DMS153 (cell line): ENCODE measurements at regions not wholly inside any gene's neighbourhood (a gene's known extent, or its start where the extent isn't known, plus 50 kb on each side); places are given as distances from the start of the nearest gene placed in this dataset.

Experiments used
- DNase-seq: peaks from one replicate; lab custom pipeline; 2025; lab: John Stamatoyannopoulos, UW

DNA sequence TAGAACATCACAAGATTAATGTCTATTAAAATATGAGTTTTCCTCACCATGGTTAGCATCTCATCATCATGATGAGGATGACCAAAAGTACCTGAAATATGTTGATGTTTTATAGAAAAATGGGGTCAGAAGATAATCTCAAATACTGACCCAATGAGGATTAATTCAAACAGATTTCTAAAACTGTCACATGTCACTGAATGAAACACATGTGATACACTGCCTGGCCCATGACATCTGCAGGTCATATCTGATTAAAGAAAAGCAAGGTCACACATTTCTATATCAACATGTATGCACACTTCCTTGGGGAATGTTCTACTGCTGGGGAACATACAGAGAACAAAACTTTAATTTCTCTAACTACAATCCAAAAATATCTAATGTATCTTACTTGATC lies 470.6 kb upstream of the ADGRL2 start:
- DNase-seq = no peak

DNA sequence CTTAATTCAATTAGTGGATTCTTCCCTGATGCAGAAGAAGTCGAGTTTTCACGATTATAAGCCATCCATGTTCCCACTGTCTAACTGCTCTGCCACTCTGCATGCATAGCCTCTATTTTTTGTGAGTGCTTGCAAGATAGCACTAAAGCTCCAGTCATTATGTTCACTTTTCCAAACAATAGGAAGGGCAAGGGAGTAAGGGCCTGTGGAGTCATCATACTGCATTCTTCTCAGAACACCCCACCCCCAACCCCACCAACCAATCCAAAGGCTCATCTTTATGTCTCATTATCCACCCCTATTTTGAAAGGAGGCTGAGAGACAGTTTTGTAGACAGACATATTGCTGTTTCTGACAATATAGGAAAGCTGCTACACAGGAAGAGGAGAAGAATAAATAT lies 471.7 kb upstream of the ADGRL2 start:
- no peak for DNase-seq

DNA sequence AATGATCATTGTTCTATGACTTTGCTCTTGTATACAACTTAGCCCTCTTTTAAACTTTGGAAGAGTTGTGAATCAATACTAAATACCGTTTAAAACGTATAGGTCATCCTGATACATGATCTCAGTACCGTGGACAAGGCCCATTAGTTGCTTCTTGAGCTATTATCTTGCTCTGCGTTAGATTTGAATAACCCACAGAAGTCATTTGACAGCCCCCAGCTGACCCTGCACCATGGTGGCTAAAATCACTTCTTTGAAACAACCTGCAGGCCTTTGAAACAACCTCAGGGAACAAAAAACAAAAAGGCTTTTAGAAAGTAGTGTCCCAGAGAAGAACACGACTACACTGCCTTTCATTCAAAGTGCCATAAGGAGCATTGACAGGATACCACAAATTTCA lies 473.0 kb upstream of the ADGRL2 start:
- DNase-seq = no peak

DNA sequence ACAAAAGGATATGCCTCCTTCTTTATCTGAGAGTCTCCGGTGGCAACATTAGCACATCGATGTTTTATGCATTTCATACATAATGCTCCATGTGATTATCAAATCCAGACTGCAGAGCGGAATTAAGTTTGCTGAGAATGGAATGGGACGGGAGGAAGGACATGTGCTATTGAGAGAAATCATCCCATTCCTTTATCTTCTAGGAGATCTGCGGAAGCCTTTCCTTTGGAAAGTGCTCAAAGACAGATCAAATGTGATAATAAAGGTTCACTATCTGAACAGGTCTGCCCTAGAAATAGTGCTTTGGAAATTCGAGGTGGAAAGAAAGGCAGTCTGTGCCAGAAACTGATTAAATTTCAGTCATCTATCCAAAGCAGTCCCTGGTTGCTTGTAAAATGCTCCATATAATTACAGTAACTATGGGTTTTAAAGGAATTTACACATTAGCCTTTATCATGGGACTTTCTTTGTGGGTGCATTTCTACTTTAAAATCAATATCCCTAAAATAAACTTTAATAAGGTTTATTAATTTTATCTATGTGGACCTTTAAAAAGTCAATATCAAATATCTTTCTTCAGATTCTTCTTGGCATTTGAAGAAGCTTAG lies 473.5 kb upstream of the ADGRL2 start:
- DNase-seq = no peak

DNA sequence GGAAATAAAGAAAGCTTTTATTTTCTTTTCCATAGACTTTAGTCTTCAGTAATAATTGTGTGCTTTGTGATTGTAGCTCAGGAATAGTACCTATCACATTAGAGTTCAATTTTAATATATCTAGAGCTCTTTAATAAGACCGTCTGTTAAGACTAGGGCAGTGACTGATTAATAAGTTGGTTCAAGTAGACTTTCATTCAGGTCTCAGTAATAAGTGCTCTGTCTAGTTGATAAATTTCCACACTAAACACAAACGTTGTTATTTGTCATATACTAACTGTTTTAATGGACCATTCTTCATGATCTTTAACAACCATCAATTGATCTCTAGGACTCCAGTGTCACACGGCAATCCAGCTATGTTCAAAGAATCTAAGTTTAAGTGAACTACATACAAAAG lies 474.5 kb upstream of the ADGRL2 start:
- no peak for DNase-seq

DNA sequence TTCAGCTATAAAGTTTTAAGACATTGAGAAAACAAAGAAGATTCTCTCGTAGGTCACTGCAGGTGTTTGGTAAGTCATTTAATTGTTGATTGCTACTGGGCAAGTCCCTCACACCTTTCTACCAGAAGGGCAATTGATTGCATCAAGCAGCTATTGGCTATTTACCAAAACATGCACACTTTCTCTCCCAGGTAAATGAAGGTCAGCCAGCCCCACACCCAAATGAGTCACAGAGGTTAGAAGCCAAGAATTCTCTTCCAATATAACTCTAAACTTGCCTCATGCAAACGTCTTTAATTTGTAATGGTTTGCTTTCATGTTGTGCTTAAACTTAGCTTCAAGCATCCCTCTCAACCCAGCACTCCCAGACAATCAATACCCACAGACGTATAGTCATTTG lies 475.3 kb upstream of the ADGRL2 start:
- no peak for DNase-seq

DNA sequence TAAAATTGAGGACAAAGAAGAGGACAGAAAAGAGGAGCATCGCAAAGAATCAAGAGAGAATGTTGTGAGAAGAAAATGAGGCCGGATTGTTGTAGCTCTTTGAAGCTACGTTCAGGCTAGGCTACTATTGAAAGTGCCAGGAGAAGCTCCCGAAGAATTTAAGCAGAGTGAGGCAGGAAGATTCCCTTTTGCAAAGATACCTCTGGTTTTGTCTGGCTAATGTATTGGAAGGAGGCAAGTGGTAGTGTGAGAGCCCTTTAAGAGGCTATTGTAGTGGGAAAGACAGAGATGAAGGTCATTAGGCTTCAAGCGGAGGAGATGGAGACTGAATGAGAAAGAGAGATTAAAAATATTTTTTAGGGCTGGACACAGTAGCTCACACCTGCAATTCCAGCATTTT lies 476.9 kb upstream of the ADGRL2 start:
- no peak for DNase-seq

DNA sequence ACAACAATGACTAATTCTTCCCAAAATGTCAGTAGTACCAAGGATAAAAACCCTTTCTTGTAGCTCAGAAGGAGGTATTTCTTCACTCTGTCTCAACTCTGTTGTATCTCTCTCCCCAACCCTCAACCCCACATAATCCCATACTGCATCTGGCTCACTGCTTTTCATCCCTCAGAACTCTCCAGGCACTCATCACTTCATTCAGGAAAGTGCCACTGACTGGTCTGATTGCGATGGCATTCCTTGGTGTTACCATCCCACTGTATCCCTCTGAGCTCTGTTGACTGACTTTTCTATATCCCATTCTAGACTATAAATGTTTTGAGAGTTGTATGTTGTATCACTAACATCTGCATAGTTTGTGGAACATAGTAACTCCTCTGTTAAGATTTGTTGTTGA lies 483.5 kb upstream of the ADGRL2 start:
- DNase-seq = no peak

DNA sequence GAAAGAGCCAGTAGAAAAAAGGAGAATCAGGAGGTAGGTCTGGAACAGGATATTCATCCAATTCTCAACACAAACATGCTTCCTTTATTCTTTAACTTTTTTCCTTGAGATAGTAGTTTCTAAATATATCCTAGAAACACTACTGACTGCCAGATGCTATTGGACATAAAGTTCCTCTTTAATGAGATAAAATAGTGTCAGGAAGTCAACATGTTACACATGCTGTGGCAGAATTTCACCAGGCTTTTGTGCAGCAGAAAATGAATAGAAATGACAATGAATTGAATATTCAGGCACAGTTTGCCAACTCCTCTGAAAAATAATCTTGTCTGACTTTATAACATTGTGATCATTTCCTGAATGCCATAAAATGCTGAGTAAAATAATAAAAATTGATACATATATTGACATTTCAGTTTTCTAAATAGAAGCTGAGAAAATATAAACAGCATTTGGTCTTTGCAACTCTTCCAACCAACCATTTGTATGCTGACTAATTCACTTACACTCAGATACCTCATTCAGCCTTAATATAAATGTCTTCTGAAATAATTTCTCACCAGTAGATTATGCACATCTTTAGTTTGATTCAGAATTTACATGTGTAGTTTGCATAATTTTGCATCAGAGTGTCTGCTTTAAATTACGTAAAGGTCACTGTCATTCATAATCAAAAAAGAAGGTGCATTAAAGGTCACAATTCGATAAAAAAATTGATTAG lies 486.1 kb upstream of the ADGRL2 start:
- no peak for DNase-seq

DNA sequence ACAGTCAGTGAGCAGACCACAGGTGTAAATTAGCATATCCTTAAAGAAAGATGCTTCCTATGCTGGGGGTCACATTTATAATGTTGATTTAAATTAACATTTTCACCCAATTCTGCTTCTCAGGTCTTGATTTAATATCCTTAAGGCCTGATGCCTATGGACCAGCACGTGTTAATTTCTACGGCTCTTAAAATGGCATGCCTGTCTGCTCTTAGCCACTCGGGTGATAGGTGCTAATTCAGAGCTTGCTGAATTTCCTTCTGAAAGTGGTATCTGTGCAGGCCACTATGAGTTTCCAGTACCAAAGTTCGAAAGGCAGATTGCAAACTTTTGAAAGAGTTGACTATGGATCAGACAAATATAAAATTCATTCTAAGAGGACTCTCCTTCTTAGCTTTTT lies 487.4 kb upstream of the ADGRL2 start:
- DNase-seq = no peak

DNA sequence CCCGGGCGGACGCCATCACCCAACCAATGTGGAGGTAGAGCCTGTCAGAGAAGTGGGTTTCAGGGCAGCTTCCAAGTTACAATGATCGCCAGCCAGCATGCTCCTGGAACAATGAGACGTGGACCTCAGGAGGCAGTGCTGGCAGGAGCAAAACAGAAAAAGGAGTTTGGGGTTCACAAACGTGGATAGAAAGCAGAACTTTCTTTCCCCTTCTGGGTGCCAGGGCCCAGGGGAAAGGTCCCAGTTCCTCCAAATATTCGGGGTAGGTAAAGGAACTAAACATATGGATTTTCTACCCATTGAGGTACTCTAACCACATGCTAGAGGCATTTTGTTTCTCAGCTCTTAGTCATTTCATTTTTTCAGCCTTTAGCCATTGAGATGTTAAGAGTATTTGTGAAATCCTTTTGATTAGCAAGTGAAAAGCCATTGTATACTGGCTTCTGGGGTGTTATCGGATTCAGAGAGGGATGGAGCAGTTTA lies 488.4 kb upstream of the ADGRL2 start:
- no peak for DNase-seq

DNA sequence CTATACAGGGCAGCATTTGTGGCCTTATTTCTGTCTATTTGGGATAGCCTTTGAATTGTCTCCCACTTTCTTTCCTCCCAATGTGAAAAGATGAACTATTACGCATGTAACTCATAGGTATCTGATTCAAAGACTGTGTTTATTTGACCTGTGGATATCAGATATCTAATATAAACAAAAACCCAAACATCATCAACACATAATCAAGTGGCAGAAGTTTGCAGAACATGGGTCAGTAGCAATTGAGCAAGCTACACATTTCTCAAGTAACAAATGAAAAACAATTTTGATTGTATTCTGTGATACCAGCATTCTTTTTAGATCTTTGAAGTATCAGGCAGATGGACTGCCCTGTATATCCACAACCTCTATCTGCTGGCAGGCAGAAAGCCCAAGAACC lies 490.5 kb upstream of the ADGRL2 start:
- DNase-seq = no peak

DNA sequence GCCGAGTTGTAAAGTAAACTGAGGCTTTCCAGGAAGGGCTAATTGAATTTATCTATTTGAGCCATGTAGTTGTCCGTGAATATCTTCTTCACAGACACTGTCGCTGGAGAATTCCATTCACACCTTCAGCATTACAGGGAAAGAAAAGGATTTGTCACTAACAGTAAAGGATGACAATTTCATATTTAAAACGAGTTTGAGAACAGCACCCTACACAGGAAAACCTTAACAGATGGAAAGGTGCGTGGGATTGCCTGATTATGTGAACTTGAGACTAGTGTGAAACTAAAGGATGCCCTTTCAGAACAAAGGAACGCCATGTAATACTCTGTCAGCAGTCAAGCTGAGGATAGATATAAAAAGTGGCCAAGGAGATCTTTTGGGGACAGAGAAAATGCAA lies 492.5 kb upstream of the ADGRL2 start:
- DNase-seq = no peak

DNA sequence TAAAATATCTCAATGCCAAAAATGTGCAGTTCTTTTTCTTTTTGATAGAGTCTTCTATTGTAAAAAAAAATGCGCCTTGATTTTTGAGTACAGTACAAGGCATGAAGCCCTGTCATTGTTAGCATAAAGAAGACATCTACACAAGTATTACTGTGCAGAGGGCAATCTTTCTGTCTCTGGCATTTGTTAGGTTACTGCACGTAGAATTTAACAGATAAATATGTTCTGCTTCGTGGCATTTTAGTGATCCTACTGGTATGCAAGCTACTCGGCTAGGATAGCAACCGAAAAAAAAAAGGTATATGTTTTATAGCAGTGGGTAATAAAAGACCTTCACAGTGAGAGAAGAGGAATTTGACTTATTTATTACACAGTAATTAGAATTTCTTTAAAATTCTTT lies 492.9 kb upstream of the ADGRL2 start:
- DNase-seq = no peak

DNA sequence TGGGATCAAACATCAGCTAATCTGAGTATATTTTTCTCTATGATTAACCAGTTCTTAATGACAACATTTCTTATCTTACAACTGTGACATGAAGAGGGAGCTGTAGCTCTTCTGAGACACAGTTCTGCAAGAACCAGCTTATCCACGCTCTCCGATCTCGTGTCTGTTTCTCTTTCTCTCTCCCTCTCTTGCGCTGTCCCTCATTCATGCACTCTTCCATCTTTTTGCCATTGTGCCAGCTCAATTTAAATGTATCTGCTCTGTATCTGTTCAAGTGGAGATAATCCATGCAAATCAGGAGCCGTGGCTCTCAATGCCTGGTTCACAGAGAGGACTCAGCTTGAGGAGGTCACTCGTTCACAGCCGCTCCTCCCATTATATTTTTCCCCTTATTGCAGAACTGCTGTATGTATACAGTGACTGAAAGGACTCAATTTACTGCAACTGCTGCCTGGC lies 494.7 kb upstream of the ADGRL2 start:
- peak; percentile 76 for DNase-seq

DNA sequence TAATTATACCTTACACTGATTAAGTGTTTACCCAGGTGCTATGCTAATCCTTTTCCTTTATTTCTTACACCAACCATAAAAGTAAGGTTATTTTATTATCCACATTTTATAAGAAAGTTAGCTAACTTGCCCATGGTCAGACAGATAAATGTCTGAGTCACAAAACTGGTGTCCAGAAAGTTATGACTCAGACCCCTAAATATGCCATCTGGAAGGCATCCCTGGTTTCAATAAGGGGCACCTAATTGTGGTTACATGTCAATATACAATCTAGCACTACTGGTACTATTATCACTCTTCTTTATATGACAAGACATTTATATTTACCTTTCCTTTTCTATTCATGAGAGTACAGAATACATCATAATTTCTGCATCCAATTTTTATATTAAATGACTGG lies 496.5 kb upstream of the ADGRL2 start:
- no peak for DNase-seq

DNA sequence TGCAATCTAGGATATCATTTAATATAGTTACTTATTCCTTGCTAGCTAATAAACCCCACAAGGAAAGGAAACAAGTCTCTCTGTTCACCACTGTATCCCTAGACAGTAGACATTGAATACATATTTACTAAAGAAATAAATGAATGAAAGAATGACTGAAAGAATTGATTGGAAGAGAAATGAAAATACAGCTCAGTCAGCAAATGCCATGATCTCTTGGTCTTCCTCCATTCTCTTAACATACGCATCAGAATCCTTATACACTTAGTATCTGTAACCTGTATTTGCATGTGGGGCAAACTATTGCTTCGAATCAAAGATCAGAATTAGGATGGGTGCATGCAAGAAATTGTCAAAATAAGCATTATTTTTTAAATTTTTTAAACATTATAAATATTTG lies 500.8 kb upstream of the ADGRL2 start:
- DNase-seq = no peak

DNA sequence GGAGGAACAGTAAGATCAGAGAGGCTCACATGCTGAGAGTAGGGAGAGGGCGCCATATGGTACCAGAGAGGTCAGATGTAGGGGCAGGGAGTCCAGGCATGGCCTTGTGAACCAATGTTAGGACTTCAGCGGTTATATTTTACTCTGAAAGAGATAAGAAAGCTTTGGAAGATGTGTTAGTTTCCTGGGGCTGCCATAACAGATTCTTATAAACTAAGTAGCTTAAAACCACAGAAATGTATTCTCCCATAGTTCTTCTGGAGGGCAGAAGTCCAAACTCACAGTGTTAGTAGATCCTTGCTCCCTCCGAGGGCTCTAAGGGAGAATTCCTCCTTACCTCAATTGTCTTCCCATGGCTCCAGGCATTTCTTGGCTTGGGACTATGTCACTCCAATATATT lies 502.5 kb upstream of the ADGRL2 start:
- DNase-seq = no peak

DNA sequence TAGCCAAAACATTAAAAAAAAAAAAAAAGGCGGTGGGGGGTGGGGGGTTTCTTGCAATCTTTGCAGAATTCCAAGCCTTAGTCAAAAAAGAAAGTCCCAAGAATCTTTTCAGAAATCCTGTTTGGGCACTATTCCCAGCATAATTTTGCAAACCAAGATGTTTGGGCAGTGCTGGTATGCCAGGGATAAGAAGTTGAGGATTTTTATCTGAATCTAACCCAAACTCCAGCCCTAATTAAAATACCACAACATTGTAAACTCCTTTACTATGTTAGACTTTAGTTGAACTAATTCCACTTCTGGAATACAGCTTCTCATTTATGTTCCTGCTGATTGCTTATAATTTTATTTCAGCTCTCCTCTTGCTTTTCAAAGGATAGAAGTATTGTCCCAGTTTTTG lies 504.1 kb upstream of the ADGRL2 start:
- DNase-seq = no peak

DNA sequence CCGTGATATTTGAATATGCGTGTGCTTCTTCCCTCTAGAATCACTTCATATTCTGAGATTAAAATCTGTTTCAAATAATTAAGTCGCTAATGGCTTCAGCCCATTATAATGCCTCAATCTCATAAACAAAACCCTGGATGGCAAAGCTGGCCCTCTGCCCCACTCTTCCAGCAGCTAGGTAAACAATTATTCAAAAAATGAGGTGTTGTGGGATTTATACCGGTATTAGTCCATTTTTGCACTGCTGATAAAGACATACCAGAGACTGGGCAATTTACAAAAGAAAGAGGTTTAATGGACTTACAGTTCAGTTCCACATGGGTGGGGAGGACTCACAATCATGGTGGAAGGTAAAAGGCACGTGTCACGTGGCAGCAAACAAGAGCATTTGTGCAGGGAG lies 510.4 kb upstream of the ADGRL2 start:
- no peak for DNase-seq

DNA sequence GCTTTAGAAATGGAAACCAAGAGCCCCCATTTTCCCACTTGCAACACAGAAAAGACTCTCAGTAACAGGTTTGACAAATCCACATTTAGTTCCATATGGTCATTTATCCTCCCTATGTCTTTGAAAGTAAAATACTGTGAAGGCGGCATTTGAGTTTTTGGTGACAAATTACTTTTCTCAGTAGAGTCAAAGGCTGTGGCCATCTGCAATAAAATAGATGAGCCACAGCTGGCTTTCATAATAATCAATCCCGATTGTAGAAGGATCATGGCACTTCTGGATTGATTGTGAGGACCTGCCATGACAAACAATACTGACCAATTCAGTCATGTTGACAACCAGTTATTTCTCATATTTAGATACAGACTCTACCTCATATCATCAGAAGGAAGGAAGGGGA lies 512.0 kb upstream of the ADGRL2 start:
- DNase-seq = no peak

DNA sequence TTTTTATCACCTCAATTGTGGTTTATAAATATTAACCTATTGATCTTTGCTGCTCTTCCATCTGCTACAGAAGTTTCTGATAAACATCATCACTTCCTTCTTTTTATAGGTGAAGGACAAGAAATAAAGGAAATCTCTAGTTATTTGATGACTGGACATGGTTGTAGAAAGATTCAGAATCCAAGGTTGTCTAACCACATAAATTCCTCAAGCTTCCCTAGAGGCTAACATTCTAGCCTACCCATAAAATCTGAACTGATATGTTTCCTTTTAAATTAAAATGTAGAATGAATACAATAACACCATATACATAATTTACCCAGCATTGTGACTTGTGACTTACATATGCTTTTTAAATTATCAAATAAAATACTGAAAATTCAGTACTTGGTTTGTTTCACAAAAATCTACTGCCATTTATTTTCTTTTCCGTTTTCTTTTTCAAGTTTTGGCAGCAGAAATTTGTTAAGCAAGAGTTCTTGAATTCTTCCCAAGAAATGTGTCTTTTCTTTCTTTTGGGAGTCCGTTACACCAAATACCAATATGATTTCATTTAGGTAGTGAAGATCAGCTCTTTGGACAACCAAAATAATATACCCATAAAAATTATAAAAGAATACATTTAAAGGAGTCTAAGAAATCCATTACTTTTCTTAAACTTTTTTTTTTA lies 513.2 kb upstream of the ADGRL2 start:
- DNase-seq = no peak

DNA sequence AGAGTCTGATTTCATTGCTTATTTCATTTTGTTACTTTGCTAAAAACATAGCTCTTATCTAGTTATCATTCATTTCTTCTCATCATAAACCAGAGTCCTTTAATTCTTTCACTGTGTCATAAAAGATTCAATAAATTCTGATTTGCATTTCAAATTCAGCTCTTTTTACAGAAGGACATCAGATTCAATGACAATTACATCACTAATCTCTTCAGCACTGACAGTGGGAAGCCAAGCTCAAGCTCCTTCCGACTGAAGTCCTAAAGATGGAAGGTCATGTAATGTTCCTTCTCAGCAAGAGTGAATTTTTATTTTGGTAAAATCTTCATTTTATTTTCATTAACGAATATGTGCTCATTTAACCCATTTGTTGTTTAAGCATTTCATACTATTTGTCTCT lies 530.7 kb upstream of the ADGRL2 start:
- no peak for DNase-seq
